ENCODE measurements at regions not wholly inside any gene's neighbourhood (a gene's known extent, or its start where the extent isn't known, plus 50 kb on each side); places are given as distances from the start of the nearest gene placed in this dataset.

GRCh38 chrX:95156566-95156965 is 1482.6 kb downstream of the FAM133A start:
- dilution Hi-C loops (cut with MboI; ENCODE audit: extremely low pct_ligation_motif_present, low sequenced_read_pairs): no loop called here
- TF ChIP-seq EZH2 (IDR thresholded peaks at IDR 0.05; ENCODE audit: low read length): no peak
- TF ChIP-seq, protein P1, sequence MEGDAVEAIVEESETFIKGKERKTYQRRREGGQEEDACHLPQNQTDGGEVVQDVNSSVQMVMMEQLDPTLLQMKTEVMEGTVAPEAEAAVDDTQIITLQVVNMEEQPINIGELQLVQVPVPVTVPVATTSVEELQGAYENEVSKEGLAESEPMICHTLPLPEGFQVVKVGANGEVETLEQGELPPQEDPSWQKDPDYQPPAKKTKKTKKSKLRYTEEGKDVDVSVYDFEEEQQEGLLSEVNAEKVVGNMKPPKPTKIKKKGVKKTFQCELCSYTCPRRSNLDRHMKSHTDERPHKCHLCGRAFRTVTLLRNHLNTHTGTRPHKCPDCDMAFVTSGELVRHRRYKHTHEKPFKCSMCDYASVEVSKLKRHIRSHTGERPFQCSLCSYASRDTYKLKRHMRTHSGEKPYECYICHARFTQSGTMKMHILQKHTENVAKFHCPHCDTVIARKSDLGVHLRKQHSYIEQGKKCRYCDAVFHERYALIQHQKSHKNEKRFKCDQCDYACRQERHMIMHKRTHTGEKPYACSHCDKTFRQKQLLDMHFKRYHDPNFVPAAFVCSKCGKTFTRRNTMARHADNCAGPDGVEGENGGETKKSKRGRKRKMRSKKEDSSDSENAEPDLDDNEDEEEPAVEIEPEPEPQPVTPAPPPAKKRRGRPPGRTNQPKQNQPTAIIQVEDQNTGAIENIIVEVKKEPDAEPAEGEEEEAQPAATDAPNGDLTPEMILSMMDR (optimal IDR thresholded peaks at IDR 0.05 in 1 of 3, IDR thresholded peaks at IDR 0.05 in 1 of 3, conservative IDR thresholded peaks at IDR 0.05 in 1 of 3; ENCODE audit: extremely low read depth in 1 of 3, insufficient read depth in 2 of 3, low read length in 3 of 3): no peak
- Histone ChIP-seq H3K36me3 (ENCODE audit: control insufficient read depth in 2 of 2, extremely low read depth in 1 of 2, insufficient read depth in 2 of 2, low read length in 2 of 2) (no peaks in the 10 kb centered on the region), H3K4me3 (ENCODE audit: control insufficient read depth in 2 of 3, extremely low read depth in 1 of 3, insufficient read depth in 2 of 3, low read depth in 1 of 3, low read length in 3 of 3) (no peak overlapping the region), H3K79me2 (ENCODE audit: control insufficient read depth, insufficient read depth, low read length) (no peaks in the 10 kb centered on the region), H3K9me1 (ENCODE audit: control insufficient read depth, extremely low read depth, insufficient read depth, low read length) (no peaks in the 10 kb centered on the region), H2AFZ (ENCODE audit: control insufficient read depth, low read length) (no peak overlapping the region), H3K4me1 (ENCODE audit: control insufficient read depth, extremely low read depth, insufficient read depth, low read length) (no peaks in the 10 kb centered on the region), H3K9me3 (ENCODE audit: control insufficient read depth, low read depth, low read length) (no peaks in the 10 kb centered on the region), H3K4me2 (ENCODE audit: control insufficient read depth, extremely low read depth, insufficient read depth, low read depth, low read length) (no peak overlapping the region), H3K27ac (ENCODE audit: control insufficient read depth, insufficient read depth, low read length) (no peak overlapping the region), H3K9ac (ENCODE audit: control insufficient read depth, extremely low read depth, insufficient read depth, low read length) (no peak overlapping the region), H3K27me3 (ENCODE audit: control insufficient read depth, extremely low read depth, insufficient read depth, low read length) (no peaks in the 10 kb centered on the region), H4K20me1 (ENCODE audit: control insufficient read depth, extremely low read depth, insufficient read depth, low read length) (no peaks in the 10 kb centered on the region)
- DNase-seq (ENCODE audit: low read depth, low spot score) (no peak), FAIRE-seq (no peak)

Small RNA genes lying in the stretch of these regions (small RNA-seq; reads per million reads assigned to genes)
- 0 reads per million in 3 experiments for gene MIR548M (ENCODE audit: insufficient read length in 3 of 3, low read depth in 3 of 3, low replicate concordance in 1 of 3)

All from keratinocyte (primary cell).